ENCODE measurements at regions not wholly inside any gene's neighbourhood (a gene's known extent, or its start where the extent isn't known, plus 50 kb on each side); places are given as distances from the start of the nearest gene placed in this dataset.

DNA sequence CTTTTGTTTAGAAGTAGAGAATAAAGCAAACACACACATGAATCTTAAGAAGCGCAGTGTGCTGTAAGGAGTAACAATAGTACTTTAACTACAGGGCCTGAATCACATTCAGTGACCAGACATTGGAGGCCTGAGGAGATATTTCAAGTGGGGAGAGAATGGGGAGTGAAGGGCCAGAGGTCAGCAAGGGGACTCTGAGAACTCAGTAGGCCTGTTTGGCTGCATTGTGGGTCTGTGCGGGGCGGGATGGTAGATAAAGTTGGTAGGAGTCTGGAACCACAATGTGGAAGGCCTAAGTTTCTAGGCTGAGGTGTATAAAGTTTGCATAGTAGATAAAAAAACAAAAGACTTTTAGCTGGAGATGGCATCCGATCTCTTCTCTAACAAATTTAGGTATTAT, 52.7 kb upstream of the WLS start:
- TF ChIP-seq Cebpa-rat (IDR thresholded peaks at IDR 0.05), result no peak

DNA sequence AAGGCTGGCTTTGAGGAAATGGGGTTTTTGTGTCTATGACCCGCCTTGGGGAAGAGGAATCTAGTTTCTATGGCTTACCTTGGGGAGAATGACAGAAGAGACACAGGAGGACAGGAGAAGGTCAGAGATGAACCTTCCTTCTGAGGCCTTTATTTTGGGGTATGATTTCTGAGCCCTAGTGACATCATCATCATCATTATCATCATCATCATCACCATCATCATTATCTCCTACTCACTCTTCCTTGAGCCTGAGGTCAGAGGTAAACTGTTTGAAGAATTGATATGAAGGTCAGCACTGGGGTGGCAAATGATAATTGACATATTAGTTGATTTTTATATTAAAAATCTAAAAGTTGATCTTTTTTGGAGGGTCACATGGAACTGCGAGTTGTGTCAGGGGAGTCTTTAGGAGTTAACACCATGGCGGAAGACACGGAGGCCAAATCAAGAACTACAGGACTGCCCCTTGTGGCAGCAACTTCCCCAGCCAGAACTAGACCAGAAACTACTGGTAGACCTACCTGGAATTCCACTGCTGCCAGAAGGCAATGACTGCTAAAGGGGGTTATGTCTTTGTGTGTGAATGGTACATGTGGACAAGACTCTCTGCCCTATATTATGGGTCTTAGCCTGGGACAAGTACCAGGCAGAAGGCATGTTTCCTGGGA, 49.8 kb upstream of the WLS start:
- H3K9me3 ChIP-seq (replicated peaks in 1 of 11), result no peaks in the 10 kb centered on the region
- H4K20me1 ChIP-seq, result no peaks in the 10 kb centered on the region
- H3K36me3 ChIP-seq, result no peaks in the 10 kb centered on the region
- H3K4me3 ChIP-seq, result no peak overlapping the region
- no peak overlapping the region for H3K4me2 ChIP-seq
- TF ChIP-seq Cebpa-rat (IDR thresholded peaks at IDR 0.05), result no peak
- no peaks in the 10 kb centered on the region for H3K27me3 ChIP-seq
- no peak overlapping the region for H3K9ac ChIP-seq
- H3K4me1 ChIP-seq, result no peaks in the 10 kb centered on the region
- no peak overlapping the region for H3K27ac ChIP-seq

More for the DNA sequence above, 52.7 kb upstream of the WLS start:
- Histone ChIP-seq H3K27ac (no peak overlapping the region), H3K27me3 (no peaks in the 10 kb centered on the region), H3K4me3 (no peak overlapping the region), H3K9me3 (replicated peaks in 1 of 11) (no peaks in the 10 kb centered on the region), H3K36me3 (no peaks in the 10 kb centered on the region), H4K20me1 (no peaks in the 10 kb centered on the region), H3K4me1 (no peaks in the 10 kb centered on the region), H3K9ac (no peak overlapping the region), H3K4me2 (no peak overlapping the region)

Data from BLaER1 treated with 17β-estradiol and CSF1 and Interleukin-3, amounts not matched to agents 10 nM and 100 nM (cell line).